ENCODE measurements at regions not wholly inside any gene's neighbourhood (a gene's known extent, or its start where the extent isn't known, plus 50 kb on each side); places are given as distances from the start of the nearest gene placed in this dataset.

DNA sequence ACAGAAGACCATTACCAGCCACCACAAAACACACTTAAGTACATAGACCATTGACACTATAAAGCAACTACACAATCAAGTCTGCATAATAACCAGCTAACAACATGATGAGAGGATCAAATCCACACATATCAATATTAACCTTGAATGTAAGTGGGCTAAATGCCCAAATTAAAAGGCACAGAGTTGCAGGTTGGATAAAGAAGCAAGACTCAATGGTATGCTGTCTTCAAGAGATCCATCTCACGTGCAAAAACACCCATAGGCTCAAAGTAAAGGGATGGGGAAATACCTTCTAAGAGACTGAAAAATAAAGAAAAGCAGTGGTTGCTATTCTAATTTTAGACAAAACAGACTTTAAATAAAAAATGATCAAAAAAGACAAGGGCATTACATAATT, 113.6 kb upstream of the CD180 start:
- H3K9me3 ChIP-seq: peaks cover 0 to 17% (median 0%) of the 10 kb centered on the region in 11 donors
- TF ChIP-seq, protein P1, sequence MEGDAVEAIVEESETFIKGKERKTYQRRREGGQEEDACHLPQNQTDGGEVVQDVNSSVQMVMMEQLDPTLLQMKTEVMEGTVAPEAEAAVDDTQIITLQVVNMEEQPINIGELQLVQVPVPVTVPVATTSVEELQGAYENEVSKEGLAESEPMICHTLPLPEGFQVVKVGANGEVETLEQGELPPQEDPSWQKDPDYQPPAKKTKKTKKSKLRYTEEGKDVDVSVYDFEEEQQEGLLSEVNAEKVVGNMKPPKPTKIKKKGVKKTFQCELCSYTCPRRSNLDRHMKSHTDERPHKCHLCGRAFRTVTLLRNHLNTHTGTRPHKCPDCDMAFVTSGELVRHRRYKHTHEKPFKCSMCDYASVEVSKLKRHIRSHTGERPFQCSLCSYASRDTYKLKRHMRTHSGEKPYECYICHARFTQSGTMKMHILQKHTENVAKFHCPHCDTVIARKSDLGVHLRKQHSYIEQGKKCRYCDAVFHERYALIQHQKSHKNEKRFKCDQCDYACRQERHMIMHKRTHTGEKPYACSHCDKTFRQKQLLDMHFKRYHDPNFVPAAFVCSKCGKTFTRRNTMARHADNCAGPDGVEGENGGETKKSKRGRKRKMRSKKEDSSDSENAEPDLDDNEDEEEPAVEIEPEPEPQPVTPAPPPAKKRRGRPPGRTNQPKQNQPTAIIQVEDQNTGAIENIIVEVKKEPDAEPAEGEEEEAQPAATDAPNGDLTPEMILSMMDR (IDR thresholded peaks at IDR 0.05): no peak
- ATAC-seq (no peak), DNase-seq (no peak)
- no peaks in the 10 kb centered on the region for H3K36me3 ChIP-seq
- H3K27me3 ChIP-seq: no peaks in the 10 kb centered on the region
- no peak overlapping the region for H3K4me3 ChIP-seq
- peaks cover 0 to 22% (median 4%) of the 10 kb centered on the region in 9 donors for H3K4me1 ChIP-seq
- intact Hi-C loops (cut with DNase I): loop anchor here in 1 of 10 donors (10.0 kb wide), 1 partner anchor 1175 kb away; no protein-coding TSS in a partner anchor
- H3K27ac ChIP-seq: no peak overlapping the region
- WGBS, 2 donors: 89 to 97% methylated on average over 1 of the region's 1 CpG

DNA sequence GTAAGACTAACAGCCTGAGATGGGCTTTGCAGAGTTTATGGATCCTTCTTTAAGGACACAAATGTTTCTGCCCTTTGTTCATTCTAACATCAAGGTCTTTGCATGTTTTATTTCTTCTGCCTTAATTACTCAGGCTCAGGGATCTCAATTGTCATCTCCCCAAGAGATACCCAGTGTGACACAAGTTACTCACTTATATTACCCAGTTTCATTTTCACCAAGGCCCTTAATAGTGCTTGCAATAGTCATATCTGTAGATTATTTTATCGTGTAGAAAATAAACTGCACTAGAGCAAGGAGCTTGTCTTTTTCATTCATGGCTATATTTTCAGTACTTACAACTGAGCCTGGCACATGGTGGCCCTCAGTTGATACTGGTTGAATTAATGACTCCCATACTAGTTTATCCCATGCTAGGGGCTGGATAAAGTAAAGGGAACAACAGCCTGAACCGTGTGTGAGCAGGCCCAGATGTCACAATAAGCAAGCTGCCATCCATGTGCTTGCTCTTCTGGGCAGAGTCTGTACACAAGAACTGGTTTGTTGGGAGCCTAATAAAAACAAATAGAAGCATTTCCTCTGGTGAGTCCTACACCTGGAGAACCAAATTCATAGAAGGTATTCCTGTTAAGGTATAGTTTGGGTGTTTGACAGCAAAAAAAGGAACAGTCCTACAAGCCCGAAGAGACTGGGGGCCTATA, 112.5 kb upstream of the CD180 start:
- TF ChIP-seq, protein P1 (IDR thresholded peaks at IDR 0.05): no peak
- WGBS, 2 donors: 81 to 89% methylated on average over 3 of the region's 3 CpGs

GRCh38 chr5:67306965-67307607, 110.5 kb upstream of the CD180 start:
- DNase-seq (no peak), ATAC-seq (no peak)
- 85 to 87% methylated on average over 4 of the region's 4 CpGs for WGBS, 2 donors
- Histone ChIP-seq H3K4me3 (no peak overlapping the region), H3K36me3 (no peaks in the 10 kb centered on the region), H3K4me1 (peaks cover 0 to 39% (median 5%) of the 10 kb centered on the region in 9 donors), H3K27ac (no peak overlapping the region), H3K9me3 (peaks cover 0 to 8% (median 0%) of the 10 kb centered on the region in 11 donors), H3K27me3 (no peaks in the 10 kb centered on the region)
- TF ChIP-seq, protein P1 (IDR thresholded peaks at IDR 0.05): no peak
- intact Hi-C loops (cut with DNase I): no loop called here

More for the DNA sequence above, 112.5 kb upstream of the CD180 start:
- peaks cover 0 to 24% (median 5%) of the 10 kb centered on the region in 9 donors for H3K4me1 ChIP-seq
- H3K9me3 ChIP-seq: peaks cover 0 to 17% (median 0%) of the 10 kb centered on the region in 11 donors
- no peak overlapping the region for H3K27ac ChIP-seq
- H3K36me3 ChIP-seq: no peaks in the 10 kb centered on the region
- intact Hi-C loops (cut with DNase I): no loop called here
- no peak for ATAC-seq
- H3K27me3 ChIP-seq: no peaks in the 10 kb centered on the region
- H3K4me3 ChIP-seq: no peak overlapping the region
- DNase-seq: no peak

DNA sequence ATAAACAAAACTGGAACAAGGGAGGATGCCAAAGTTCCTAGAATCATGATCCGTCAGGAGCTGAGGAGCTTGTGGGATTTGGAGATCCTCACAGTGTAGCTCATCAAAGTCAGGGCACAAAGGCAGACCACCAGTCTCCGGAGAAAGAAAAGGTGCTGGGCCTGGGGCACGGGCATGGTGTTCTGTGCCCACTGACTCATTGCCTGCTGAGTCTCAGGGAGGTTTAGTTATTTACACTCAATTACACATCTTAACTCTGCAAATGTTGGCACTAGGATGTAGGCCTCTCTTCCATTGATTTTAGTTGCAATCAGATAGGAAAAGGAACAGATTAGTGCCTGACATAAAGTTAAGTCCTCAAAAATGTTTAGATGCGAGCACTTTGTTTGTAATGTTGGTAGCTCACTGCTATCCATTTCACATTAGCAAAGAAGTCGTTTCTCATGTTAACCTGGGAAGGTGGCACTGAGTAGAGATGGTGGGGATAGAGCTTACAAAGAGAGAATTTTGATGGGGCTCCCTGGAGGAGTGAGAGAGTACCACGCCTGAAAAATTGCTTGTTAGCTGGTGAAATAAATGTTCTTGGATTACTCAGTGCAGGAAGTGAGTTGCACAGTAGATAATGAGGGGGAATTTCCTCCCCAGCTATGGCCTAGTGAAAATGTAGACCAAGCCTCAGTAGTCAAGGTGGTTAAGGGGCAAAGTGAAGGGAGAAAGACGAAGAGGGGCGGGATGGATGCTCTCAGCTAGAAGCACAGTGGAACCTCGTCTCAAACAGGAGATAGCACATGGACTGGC, 109.5 kb upstream of the CD180 start:
- Histone ChIP-seq H3K9me3 (peaks cover 0 to 8% (median 0%) of the 10 kb centered on the region in 11 donors), H3K4me3 (no peak overlapping the region), H3K27me3 (no peaks in the 10 kb centered on the region), H3K4me1 (peaks cover 0 to 49% (median 13%) of the 10 kb centered on the region in 9 donors), H3K36me3 (no peaks in the 10 kb centered on the region), H3K27ac (peak overlapping the region in 5 of 10 donors; percentile 28 to 77 (median 61))
- TF ChIP-seq, protein P1 (IDR thresholded peaks at IDR 0.05): no peak
- no peak for DNase-seq
- intact Hi-C loops (cut with DNase I): no loop called here
- 81 to 89% methylated on average over 9 of the region's 9 CpGs for WGBS, 2 donors
- ATAC-seq: peak in 1 of 8 donors; percentile 27

All from heart right ventricle (tissue), 16 donors.